H1 (cell line): ENCODE measurements at regions not wholly inside any gene's neighbourhood (a gene's known extent, or its start where the extent isn't known, plus 50 kb on each side); places are given as distances from the start of the nearest gene placed in this dataset.

ENCODE experiments used
- BACH1 ChIP-seq: IDR thresholded peaks from 2 replicates; pipeline ENCODE4 v1.6.1; 2012; ENCODE audit warnings: low read length, improper control_type of control experiment
- CTCF ChIP-seq, 3 experiments: IDR thresholded peaks; 1 replicate in 2 of 3; 2 replicates in 1 of 3; pipeline versions ENCODE4 v1.5.1 to v1.6.1; 2011; ENCODE audit warnings: low read length in 3 of 3, mild to moderate bottlenecking in 3 of 3, inconsistent platforms in 2 of 3, low read depth in 1 of 3, moderate library complexity in 1 of 3; ENCODE audit not compliant: insufficient read depth in 1 of 3; ENCODE audit errors: control extremely low read depth in 1 of 3
- EP300 ChIP-seq, 2 experiments: IDR thresholded peaks; 1 replicate in 1 of 2; 2 replicates in 1 of 2; pipeline ENCODE4 v1.6.1; 2011 to 2012; ENCODE audit warnings: low read depth in 2 of 2, low read length in 2 of 2, mild to moderate bottlenecking in 2 of 2, borderline replicate concordance in 1 of 2, inconsistent platforms in 1 of 2, moderate library complexity in 1 of 2
- HDAC2 ChIP-seq, 2 experiments: fragments of 300-600 bp in 1 of 2; sonication (generic) in 1 of 2; IDR thresholded peaks; 2 replicates each; pipeline ENCODE4 v1.6.1; 2011 to 2012; ENCODE audit warnings: low read depth in 2 of 2, low read length in 2 of 2, mild to moderate bottlenecking in 2 of 2, moderate library complexity in 2 of 2, borderline replicate concordance in 1 of 2, inconsistent platforms in 1 of 2
- POLR2A ChIP-seq, 2 experiments: IDR thresholded peaks; 1 replicate in 1 of 2; 2 replicates in 1 of 2; pipeline ENCODE4 v1.6.1; 2011; ENCODE audit warnings: low read depth in 2 of 2, low read length in 2 of 2, mild to moderate bottlenecking in 2 of 2; ENCODE audit errors: control extremely low read depth in 1 of 2
- POLR2AphosphoS5 ChIP-seq: IDR thresholded peaks from 2 replicates; pipeline ENCODE4 v1.6.1; 2011; ENCODE audit warnings: low read depth, low read length
- SIX5 ChIP-seq: IDR thresholded peaks from 2 replicates; pipeline ENCODE4 v1.6.1; 2011; ENCODE audit warnings: mild to moderate bottlenecking, low read depth, low read length
- SRF ChIP-seq: IDR thresholded peaks from 2 replicates; pipeline ENCODE4 v1.6.1; 2011; ENCODE audit warnings: mild to moderate bottlenecking, low read depth, low read length, moderate library complexity
- TAF7 ChIP-seq: optimal IDR thresholded peaks from 2 replicates; pipeline ENCODE3; 2011; ENCODE audit warnings: low read depth, mild to moderate bottlenecking, inconsistent platforms, low read length, moderate library complexity, borderline replicate concordance
- TCF12 ChIP-seq: IDR thresholded peaks from 2 replicates; pipeline ENCODE4 v1.6.1; 2011; ENCODE audit warnings: low read depth, mild to moderate bottlenecking, low read length
- YY1 ChIP-seq: IDR thresholded peaks from 2 replicates; pipeline ENCODE4 v1.6.1; 2011; ENCODE audit warnings: low read depth, mild to moderate bottlenecking, low read length
- ZNF274 ChIP-seq: IDR thresholded peaks from 2 replicates; pipeline ENCODE4 v1.7.0; 2012; ENCODE audit warnings: low read length, borderline replicate concordance; ENCODE audit errors: extremely low read depth
- TF ChIP-seq, protein P1 (sequence below): IDR thresholded peaks from 2 replicates; pipeline ENCODE4 v1.6.1; 2012; ENCODE audit warnings: inconsistent platforms

DNA sequence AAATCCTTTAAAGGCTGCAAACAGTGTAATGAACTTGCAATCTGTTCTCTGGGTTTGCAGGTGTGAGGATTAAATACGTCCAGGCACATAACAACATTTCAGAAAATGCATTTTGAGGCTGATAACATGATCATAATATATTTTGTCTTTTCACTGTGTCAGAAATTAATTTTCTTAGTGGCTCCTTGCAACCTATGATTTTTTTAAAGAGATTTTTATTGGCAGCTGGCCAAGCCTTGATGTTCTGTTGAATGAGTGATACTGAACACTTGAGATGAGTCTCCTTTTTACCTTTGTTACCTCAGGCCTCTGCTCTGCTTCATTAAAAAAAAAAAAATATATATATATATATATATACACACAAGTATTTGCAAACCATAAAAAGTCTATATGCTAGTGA lies 68.2 kb upstream of the TENM3 start:
- no peak for TF ChIP-seq POLR2A (IDR thresholded peaks at IDR 0.05; ENCODE audit: control extremely low read depth in 1 of 2, low read depth in 2 of 2, low read length in 2 of 2)
- TF ChIP-seq YY1 = no peak
- no peak for TF ChIP-seq CTCF (IDR thresholded peaks at IDR 0.05; ENCODE audit: control extremely low read depth in 1 of 3, insufficient read depth in 1 of 3, low read depth in 1 of 3, low read length in 3 of 3)
- TF ChIP-seq SRF = no peak
- TF ChIP-seq POLR2AphosphoS5 = no peak
- TF ChIP-seq SIX5 = no peak
- no peak for TF ChIP-seq EP300 (IDR thresholded peaks at IDR 0.05; ENCODE audit: borderline replicate concordance in 1 of 2, low read depth in 2 of 2, low read length in 2 of 2)
- no peak for TF ChIP-seq BACH1
- TF ChIP-seq TAF7 = no peak
- TF ChIP-seq, protein P1, sequence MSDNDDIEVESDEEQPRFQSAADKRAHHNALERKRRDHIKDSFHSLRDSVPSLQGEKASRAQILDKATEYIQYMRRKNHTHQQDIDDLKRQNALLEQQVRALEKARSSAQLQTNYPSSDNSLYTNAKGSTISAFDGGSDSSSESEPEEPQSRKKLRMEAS = no peak
- no peak for TF ChIP-seq HDAC2 (IDR thresholded peaks at IDR 0.05; ENCODE audit: borderline replicate concordance in 1 of 2, low read depth in 2 of 2, low read length in 2 of 2)
- no peak for TF ChIP-seq ZNF274
- no peak for TF ChIP-seq TCF12
